LNCaP clone FGC (cell line): ENCODE measurements at regions not wholly inside any gene's neighbourhood (a gene's known extent, or its start where the extent isn't known, plus 50 kb on each side); places are given as distances from the start of the nearest gene placed in this dataset.

Experiments
- DNase-seq: peaks from one replicate; pipeline ENCODE4 v3.0.0-alpha.2; 2011; ENCODE audit warnings: low read depth
- H3K4me3 ChIP-seq: 2 replicates; pipeline ENCODE4 v1.5.1; 2011; ENCODE audit warnings: mild to moderate bottlenecking, low read depth, low read length, control low read depth
- CTCF ChIP-seq: IDR thresholded peaks from 2 replicates; pipeline ENCODE4 v1.5.1; 2012; ENCODE audit warnings: mild to moderate bottlenecking; ENCODE audit not compliant: control insufficient read depth, insufficient read depth; ENCODE audit errors: extremely low read depth

GRCh38 chrY:15510984-15511650, 986.8 kb downstream of the NLGN4Y start:
- DNase-seq = no peak
- H3K4me3 ChIP-seq = no peak overlapping the region
- TF ChIP-seq CTCF = no peak

- TF ChIP-seq CTCF = no peak
- no peak for DNase-seq
Measured at GRCh38 chrY:15535131-15535530, 1010.8 kb downstream of the NLGN4Y start.

GRCh38 chrY:15535784-15536511, 1011.6 kb downstream of the NLGN4Y start:
- no peak for DNase-seq
- no peak for TF ChIP-seq CTCF
- no peak overlapping the region for H3K4me3 ChIP-seq

More at GRCh38 chrY:15535131-15535530, 1010.8 kb downstream of the NLGN4Y start:
- H3K4me3 ChIP-seq = no peak overlapping the region

- no peak for TF ChIP-seq CTCF
Measured at GRCh38 chrY:15540516-15540915, 1016.2 kb downstream of the NLGN4Y start.

GRCh38 chrY:15546177-15546754, 1021.9 kb downstream of the NLGN4Y start:
- no peak for DNase-seq
- TF ChIP-seq CTCF = no peak
- H3K4me3 ChIP-seq = no peak overlapping the region

More at GRCh38 chrY:15540516-15540915, 1016.2 kb downstream of the NLGN4Y start:
- no peak for DNase-seq
- H3K4me3 ChIP-seq = no peak overlapping the region

GRCh38 chrY:15552074-15552473, 1027.7 kb downstream of the NLGN4Y start:
- no peak for DNase-seq
- TF ChIP-seq CTCF = no peak

More at GRCh38 chrY:15552074-15552473, 1027.7 kb downstream of the NLGN4Y start:
- no peak overlapping the region for H3K4me3 ChIP-seq
